Prostate gland (tissue), 2 donors: ENCODE measurements at regions not wholly inside any gene's neighbourhood (a gene's known extent, or its start where the extent isn't known, plus 50 kb on each side); places are given as distances from the start of the nearest gene placed in this dataset.

ENCODE experiments used
- DNase-seq: peaks from one replicate; pipeline ENCODE4 v3.0.0-alpha.2; 2019; ENCODE audit warnings: low spot score
- H3K27ac ChIP-seq, 2 donors: fragments of 200-600 bp; sonication (generic); 2 replicates each; pipeline ENCODE4 v1.5.1; 2017 to 2019
- H3K27me3 ChIP-seq: fragments of 200-600 bp; sonication (generic); replicated peaks from 2 replicates; pipeline ENCODE4 v1.5.1; 2019; ENCODE audit not compliant: insufficient read depth
- H3K36me3 ChIP-seq, 2 donors: fragments of 200-600 bp; sonication (generic); 1 replicate in 1 of 2; 2 replicates in 1 of 2; pipeline versions ENCODE4 v1.5.1 to v1.8.1; 2017 to 2019
- H3K4me1 ChIP-seq: fragments of 200-600 bp; sonication (generic); replicated peaks from 2 replicates; pipeline ENCODE4 v1.5.1; 2019
- H3K4me3 ChIP-seq, 2 donors: fragments of 200-600 bp; sonication (generic); 2 replicates each; pipeline ENCODE4 v1.5.1; 2017 to 2019
- H3K9me3 ChIP-seq: fragments of 200-600 bp; sonication (generic); 2 replicates; pipeline ENCODE4 v1.5.1; 2017
- POLR2A ChIP-seq: fragments of 450-650 bp; IDR thresholded peaks from one replicate; pipeline ENCODE4 v1.6.1; 2016; ENCODE audit warnings: antibody characterized with exemption, mild to moderate bottlenecking
- POLR2AphosphoS5 ChIP-seq: sonication (generic); formaldehyde crosslinking; IDR thresholded peaks from one replicate; pipeline ENCODE4 v1.6.1; 2017; ENCODE audit warnings: antibody characterized with exemption
- WGBS: methylation state at CpG from one replicate; pipeline ENCODE4 v1.1.5; 2018; 5-methylcytosine and 5-hydroxymethylcytosine counted together
- intact Hi-C: fragments of 100-400 bp; cut with DNase I; formaldehyde crosslinking; loops from one replicate; pipeline ENCODE4 v1.14.2; 2022
- TF ChIP-seq, protein P1 (sequence below), 4 experiments: fragments of 200-600 bp in 2 of 4; fragments of 450-650 bp in 2 of 4; sonication (generic) in 2 of 4; IDR thresholded peaks; 1 replicate in 3 of 4; 2 replicates in 1 of 4; pipeline ENCODE4 v1.5.1; 2016 to 2019; ENCODE audit warnings: antibody characterized with exemption in 4 of 4, mild to moderate bottlenecking in 2 of 4, moderate library complexity in 2 of 4

DNA sequence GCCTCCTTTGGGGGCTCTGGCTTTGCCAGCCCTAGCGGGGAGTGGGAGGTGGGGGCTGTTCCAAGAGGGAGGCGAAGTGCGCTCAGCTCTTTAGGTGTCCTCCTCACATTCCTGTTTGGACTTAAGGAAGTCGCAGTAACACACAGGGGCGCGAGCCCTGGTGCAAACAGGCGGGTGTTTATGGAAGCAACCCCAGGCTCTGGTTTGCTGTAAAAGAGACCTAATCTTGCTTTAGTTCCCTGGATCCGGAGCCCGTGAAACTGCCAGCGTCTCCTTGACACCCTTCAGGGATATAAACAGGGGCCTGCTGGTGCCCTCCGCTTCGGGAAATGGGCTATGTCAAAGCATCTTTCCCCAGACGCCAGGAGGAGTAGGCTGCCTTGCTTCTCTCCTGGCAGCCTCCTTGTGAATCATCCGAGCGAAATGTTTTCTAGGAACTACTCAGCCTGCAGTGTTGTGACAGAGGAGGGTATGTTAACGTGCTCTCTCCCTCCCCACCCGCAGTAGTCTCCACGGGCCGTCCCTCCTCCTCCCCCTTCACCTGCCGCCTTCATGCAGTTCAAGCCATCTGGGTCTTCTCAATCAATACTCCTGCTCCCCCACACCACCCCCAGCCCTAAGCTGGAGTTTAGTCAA is 168.0 kb upstream of the LRFN2 start:
- intact Hi-C loops, result no loop called here
- no peak overlapping the region for H3K4me3 ChIP-seq
- no peaks in the 10 kb centered on the region for H3K36me3 ChIP-seq
- H3K27ac ChIP-seq, result no peak overlapping the region
- peaks cover 9% of the 10 kb centered on the region for H3K27me3 ChIP-seq
- DNase-seq, result no peak
- H3K9me3 ChIP-seq, result no peaks in the 10 kb centered on the region
- no peak for TF ChIP-seq POLR2AphosphoS5
- TF ChIP-seq POLR2A, result no peak
- TF ChIP-seq, protein P1, sequence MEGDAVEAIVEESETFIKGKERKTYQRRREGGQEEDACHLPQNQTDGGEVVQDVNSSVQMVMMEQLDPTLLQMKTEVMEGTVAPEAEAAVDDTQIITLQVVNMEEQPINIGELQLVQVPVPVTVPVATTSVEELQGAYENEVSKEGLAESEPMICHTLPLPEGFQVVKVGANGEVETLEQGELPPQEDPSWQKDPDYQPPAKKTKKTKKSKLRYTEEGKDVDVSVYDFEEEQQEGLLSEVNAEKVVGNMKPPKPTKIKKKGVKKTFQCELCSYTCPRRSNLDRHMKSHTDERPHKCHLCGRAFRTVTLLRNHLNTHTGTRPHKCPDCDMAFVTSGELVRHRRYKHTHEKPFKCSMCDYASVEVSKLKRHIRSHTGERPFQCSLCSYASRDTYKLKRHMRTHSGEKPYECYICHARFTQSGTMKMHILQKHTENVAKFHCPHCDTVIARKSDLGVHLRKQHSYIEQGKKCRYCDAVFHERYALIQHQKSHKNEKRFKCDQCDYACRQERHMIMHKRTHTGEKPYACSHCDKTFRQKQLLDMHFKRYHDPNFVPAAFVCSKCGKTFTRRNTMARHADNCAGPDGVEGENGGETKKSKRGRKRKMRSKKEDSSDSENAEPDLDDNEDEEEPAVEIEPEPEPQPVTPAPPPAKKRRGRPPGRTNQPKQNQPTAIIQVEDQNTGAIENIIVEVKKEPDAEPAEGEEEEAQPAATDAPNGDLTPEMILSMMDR (IDR thresholded peaks at IDR 0.05), result no peak
- WGBS, result 17% methylated on average over 20 of the region's 20 CpGs
- no peaks in the 10 kb centered on the region for H3K4me1 ChIP-seq

DNA sequence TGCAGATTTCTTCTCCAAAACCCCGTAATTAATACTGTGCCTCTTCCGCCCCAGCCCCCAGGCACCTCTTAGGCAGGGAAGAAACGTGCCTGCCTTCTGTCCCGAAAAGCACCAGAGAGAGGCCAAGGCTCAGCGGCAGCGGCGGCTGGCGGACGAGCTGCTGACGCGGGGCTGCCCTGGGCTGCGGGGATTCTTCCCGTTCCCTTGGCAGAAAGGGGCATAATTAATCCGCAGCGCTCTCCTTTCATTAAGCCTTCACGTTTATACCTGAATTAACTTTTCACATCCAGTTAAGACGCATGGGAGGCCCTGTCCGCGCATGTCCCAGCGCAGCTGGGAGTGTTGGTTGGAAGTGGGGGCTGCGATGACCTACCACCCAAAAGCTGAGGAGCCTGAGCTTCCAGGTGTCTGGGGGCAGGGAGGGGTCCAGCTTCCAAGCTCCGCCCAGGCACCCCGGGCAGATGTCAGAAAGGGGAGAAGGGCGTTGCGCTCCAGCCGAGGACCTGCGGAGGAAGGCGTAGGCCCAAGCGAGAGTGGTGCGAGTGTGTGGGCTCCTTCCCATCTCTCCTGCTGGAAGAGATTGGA is 167.4 kb upstream of the LRFN2 start:
- Histone ChIP-seq H3K36me3 (no peaks in the 10 kb centered on the region), H3K4me3 (no peak overlapping the region), H3K4me1 (no peaks in the 10 kb centered on the region), H3K27me3 (peaks cover 9% of the 10 kb centered on the region), H3K27ac (no peak overlapping the region), H3K9me3 (no peaks in the 10 kb centered on the region)
- intact Hi-C loops, result no loop called here
- WGBS, result 35% methylated on average over 27 of the region's 30 CpGs
- DNase-seq, result no peak
- TF ChIP-seq POLR2A (no peak), POLR2AphosphoS5 (no peak)
- TF ChIP-seq, protein P1 (IDR thresholded peaks at IDR 0.05), result no peak

DNA sequence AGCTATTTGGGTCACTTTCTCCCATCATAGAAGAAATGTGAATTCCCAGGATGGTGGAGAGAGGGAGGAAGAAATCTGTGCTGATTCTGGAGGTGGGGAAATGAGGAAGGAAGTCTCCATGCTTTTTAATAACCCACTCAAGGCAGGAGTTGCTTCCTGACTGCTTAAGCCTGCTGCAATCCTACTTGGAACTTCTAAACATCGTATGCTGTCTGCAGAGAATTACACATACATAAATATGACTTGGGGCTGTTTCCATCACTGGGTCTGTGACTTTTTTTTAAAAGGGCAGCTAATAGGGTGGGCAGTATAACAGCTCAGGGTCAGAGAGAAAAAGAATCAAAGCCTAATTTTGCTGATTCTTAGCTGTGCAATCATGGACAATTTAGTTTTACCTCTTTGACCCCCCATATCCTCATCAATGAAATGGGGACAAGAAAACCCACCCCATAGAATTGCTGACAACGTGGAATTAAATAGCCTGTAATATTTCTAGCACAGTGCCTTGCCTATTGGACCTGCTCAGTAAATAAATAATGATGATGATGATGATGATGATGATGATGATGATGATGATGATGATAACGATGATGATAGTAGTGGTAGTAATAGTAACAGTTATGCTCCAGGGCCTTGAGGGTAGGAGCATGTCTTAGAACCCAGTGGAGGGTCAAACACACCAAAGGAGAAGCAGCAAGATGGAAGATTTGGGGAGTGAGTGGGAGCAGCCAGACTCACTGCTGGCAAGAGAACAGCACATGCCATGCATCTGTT is 166.7 kb upstream of the LRFN2 start:
- TF ChIP-seq, protein P1 (IDR thresholded peaks at IDR 0.05), result no peak
- intact Hi-C loops, result no loop called here
- no peak overlapping the region for H3K27ac ChIP-seq
- peaks cover 9% of the 10 kb centered on the region for H3K27me3 ChIP-seq
- no peak for DNase-seq
- H3K4me3 ChIP-seq, result no peak overlapping the region
- 75% methylated on average over 3 of the region's 3 CpGs for WGBS
- H3K36me3 ChIP-seq, result no peaks in the 10 kb centered on the region
- no peaks in the 10 kb centered on the region for H3K4me1 ChIP-seq
- no peaks in the 10 kb centered on the region for H3K9me3 ChIP-seq

DNA sequence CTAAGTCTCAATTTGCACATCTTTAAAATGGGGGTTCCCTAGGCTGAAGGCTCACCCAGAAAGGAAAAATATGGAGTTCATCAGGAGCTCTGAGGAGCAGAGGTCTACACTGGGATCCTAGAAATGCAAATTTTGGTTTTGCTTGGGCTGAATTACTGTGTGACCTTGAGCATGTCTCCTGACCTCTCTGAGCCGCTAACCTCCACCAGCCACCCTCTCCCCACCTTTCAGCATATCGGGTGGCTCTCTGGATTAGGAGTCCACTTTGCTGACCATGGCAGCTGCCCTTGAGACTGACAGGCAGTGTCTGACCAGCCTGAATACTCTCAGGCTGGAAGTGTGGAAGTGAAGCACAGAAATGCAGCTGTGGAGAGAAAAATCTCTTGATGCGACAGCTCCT is 165.9 kb upstream of the LRFN2 start:
- peaks cover 9% of the 10 kb centered on the region for H3K27me3 ChIP-seq
- no peak for DNase-seq
- no peaks in the 10 kb centered on the region for H3K36me3 ChIP-seq
- no peaks in the 10 kb centered on the region for H3K4me1 ChIP-seq
- H3K4me3 ChIP-seq, result no peak overlapping the region
- no peaks in the 10 kb centered on the region for H3K9me3 ChIP-seq
- H3K27ac ChIP-seq, result no peak overlapping the region
- intact Hi-C loops, result no loop called here
- TF ChIP-seq, protein P1 (IDR thresholded peaks at IDR 0.05), result no peak
- TF ChIP-seq POLR2AphosphoS5 (no peak), POLR2A (no peak)
- WGBS, result 100% methylated on average over 3 of the region's 3 CpGs

DNA sequence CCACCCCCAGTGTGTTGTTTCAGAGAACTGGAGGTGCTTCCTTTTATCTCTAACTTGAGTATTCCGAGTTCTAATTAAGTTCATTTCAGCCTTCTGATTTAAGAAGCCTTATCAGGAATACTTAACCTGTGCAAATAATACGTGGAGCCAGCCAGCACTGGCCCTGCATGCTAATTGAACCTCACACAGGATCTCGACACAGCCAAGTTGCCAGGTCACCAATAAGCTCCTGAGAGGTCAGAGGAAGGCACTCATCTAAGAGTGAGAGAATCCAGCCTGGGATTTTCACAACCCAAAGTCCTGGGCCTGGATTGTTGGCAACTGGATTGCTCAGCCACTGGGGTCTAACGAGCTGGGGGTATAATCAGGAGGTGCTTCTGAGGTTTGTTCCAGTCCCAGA is 157.7 kb upstream of the LRFN2 start:
- 49% methylated on average over 4 of the region's 4 CpGs for WGBS
- Histone ChIP-seq H3K4me3 (no peak overlapping the region), H3K4me1 (no peaks in the 10 kb centered on the region), H3K36me3 (no peaks in the 10 kb centered on the region), H3K27me3 (no peaks in the 10 kb centered on the region), H3K27ac (no peak overlapping the region), H3K9me3 (no peaks in the 10 kb centered on the region)
- TF ChIP-seq, protein P1 (IDR thresholded peaks at IDR 0.05), result no peak
- TF ChIP-seq POLR2A, result no peak
- no peak for TF ChIP-seq POLR2AphosphoS5
- DNase-seq, result no peak
- intact Hi-C loops, result no loop called here
